HCT116 (cell line): ENCODE measurements at regions not wholly inside any gene's neighbourhood (a gene's known extent, or its start where the extent isn't known, plus 50 kb on each side); places are given as distances from the start of the nearest gene placed in this dataset.

Experiments used
- ATAC-seq: fragments of 200-7000 bp; cut with Tn5 transposase; 2 replicates; pipeline ENCODE4 v1.9.1; 2020; ENCODE audit warnings: mild to moderate bottlenecking, moderate library complexity
- BruUV-seq: library from RNA; stranded (reverse); fragments of 400-500 nt; replicated peaks from 2 replicates; lab custom pipeline; 2021; lab: Mats Ljungman, UMichigan
- CTCF ChIA-PET: fragments of 300-600 bp; sonication (Branson Sonifier 250); formaldehyde crosslinking; loops from one replicate; lab custom pipeline; 2021; ENCODE audit warnings: antibody characterized with exemption; lab: Charles Lee
- POLR2A ChIA-PET: fragments of 300-600, 350-600 bp; sonication (Branson Sonifier 250); formaldehyde crosslinking; loops from one replicate; lab custom pipeline; 2021; ENCODE audit warnings: antibody characterized with exemption; lab: Charles Lee
- RAD21 ChIA-PET, 2 experiments: fragments of 300-600 bp; sonication (Branson Sonifier 250); formaldehyde crosslinking; loops; one replicate each; lab custom pipeline; 2023; ENCODE audit warnings: low total read pairs in 2 of 2; ENCODE audit not compliant: uncharacterized antibody in 2 of 2, unreplicated experiment in 2 of 2, low non-redundant PET in 1 of 2; lab: Charles Lee
- DNase-seq: peaks from one replicate; pipeline ENCODE4 v3.0.0-alpha.2; 2010; ENCODE audit warnings: low read depth, low spot score
- H2AFZ ChIP-seq: fragments of 200-600 bp; shearing (Covaris generic), sonication (generic); 2 replicates; pipeline ENCODE4 v1.6.1; 2017; ENCODE audit warnings: low read depth, mixed run types, mixed read lengths, antibody characterized with exemption, low read length; ENCODE audit not compliant: poor library complexity, severe bottlenecking
- H3K27ac ChIP-seq: 2 replicates; pipeline ENCODE4 v1.5.1; 2012; ENCODE audit warnings: low read depth, low read length
- H3K27me3 ChIP-seq: fragments of 200-600 bp; sonication (generic); 2 replicates; pipeline ENCODE4 v1.6.1; 2016; ENCODE audit warnings: mixed run types, low read length, mixed read lengths; ENCODE audit not compliant: insufficient read depth
- H3K36me3 ChIP-seq, 2 experiments: fragments of 200-500 bp in 1 of 2; fragments of 200-600 bp in 1 of 2; sonication (Bioruptor generic) in 1 of 2; sonication (generic) in 1 of 2; 2 replicates each; pipeline versions ENCODE4 v1.5.1 to v1.6.1; 2014 to 2016; ENCODE audit warnings: low read length in 2 of 2, inconsistent platforms in 1 of 2, mixed read lengths in 1 of 2, mixed run types in 1 of 2; ENCODE audit not compliant: insufficient read depth in 2 of 2, control insufficient read depth in 1 of 2
- H3K4me1 ChIP-seq, 2 experiments: fragments of 200-600 bp in 1 of 2; sonication (generic) in 1 of 2; 2 replicates each; pipeline versions ENCODE4 v1.5.1 to v1.6.1; 2012 to 2017; ENCODE audit warnings: low read length in 2 of 2, inconsistent platforms in 1 of 2, mild to moderate bottlenecking in 1 of 2, mixed read lengths in 1 of 2, mixed run types in 1 of 2, moderate library complexity in 1 of 2; ENCODE audit not compliant: insufficient read depth in 2 of 2, control insufficient read depth in 1 of 2
- H3K4me2 ChIP-seq: fragments of 200-600 bp; sonication (generic); 2 replicates; pipeline ENCODE4 v1.6.1; 2017; ENCODE audit warnings: mixed run types, low read length, mixed read lengths
- H3K4me3 ChIP-seq, 2 experiments: fragments of 200-600 bp in 1 of 2; sonication (generic) in 1 of 2; replicated peaks in 1 of 2; 2 replicates each; pipeline ENCODE4 v1.5.1; 2011 to 2016; ENCODE audit warnings: low read length in 2 of 2, control low read depth in 1 of 2, low read depth in 1 of 2, mild to moderate bottlenecking in 1 of 2, mixed read lengths in 1 of 2, mixed run types in 1 of 2
- H3K79me2 ChIP-seq: fragments of 200-600 bp; sonication (generic); 2 replicates; pipeline ENCODE4 v1.6.1; 2017; ENCODE audit warnings: mild to moderate bottlenecking, mixed run types, low read length, moderate library complexity, mixed read lengths; ENCODE audit not compliant: insufficient read depth
- H3K9ac ChIP-seq: fragments of 200-600 bp; sonication (generic); 2 replicates; pipeline ENCODE4 v1.6.1; 2016; ENCODE audit warnings: low read length, mixed read lengths
- H3K9me2 ChIP-seq: fragments of 200-600 bp; sonication (generic), shearing (Covaris generic); 2 replicates; pipeline ENCODE4 v1.6.1; 2017; ENCODE audit warnings: mixed run types, mild to moderate bottlenecking, moderate library complexity; ENCODE audit not compliant: insufficient read depth
- H3K9me3 ChIP-seq, 2 experiments: fragments of 200-500 bp in 1 of 2; fragments of 200-600 bp in 1 of 2; sonication (Bioruptor generic) in 1 of 2; sonication (generic) in 1 of 2; 2 replicates each; pipeline ENCODE4 v1.6.1; 2014 to 2017; ENCODE audit warnings: low read length in 2 of 2, mixed read lengths in 2 of 2, inconsistent platforms in 1 of 2, low read depth in 1 of 2, mild to moderate bottlenecking in 1 of 2, mixed run types in 1 of 2, moderate library complexity in 1 of 2; ENCODE audit not compliant: control insufficient read depth in 1 of 2, insufficient read depth in 1 of 2
- H4K20me1 ChIP-seq: fragments of 200-600 bp; sonication (generic), shearing (Covaris generic); 2 replicates; pipeline ENCODE4 v1.6.1; 2017; ENCODE audit warnings: mixed run types, mild to moderate bottlenecking, moderate library complexity; ENCODE audit not compliant: insufficient read depth
- ELF1 ChIP-seq: IDR thresholded peaks from 2 replicates; pipeline ENCODE4 v1.6.1; 2012; ENCODE audit warnings: low read depth, borderline replicate concordance
- EZH2phosphoT487 ChIP-seq: fragments of 200-600 bp; IDR thresholded peaks from 2 replicates; pipeline ENCODE4 v1.6.1; 2018; ENCODE audit warnings: antibody characterized with exemption, borderline replicate concordance
- FOSL1 ChIP-seq: IDR thresholded peaks from 2 replicates; pipeline ENCODE4 v1.6.1; 2012; ENCODE audit warnings: low read depth
- JUND ChIP-seq: IDR thresholded peaks from 2 replicates; pipeline ENCODE4 v1.6.1; 2012
- POLR2A ChIP-seq: IDR thresholded peaks from 2 replicates; pipeline ENCODE4 v1.7.0; 2011; ENCODE audit warnings: borderline replicate concordance; ENCODE audit not compliant: insufficient read depth, insufficient read length; ENCODE audit errors: extremely low read depth
- POLR2AphosphoS5 ChIP-seq: IDR thresholded peaks from 2 replicates; pipeline ENCODE4 v1.6.1; 2011; ENCODE audit warnings: mild to moderate bottlenecking, low read depth, low read length, moderate library complexity
- SIN3A ChIP-seq: IDR thresholded peaks from 2 replicates; pipeline ENCODE4 v1.6.1; 2012; ENCODE audit warnings: low read depth
- SRF ChIP-seq: IDR thresholded peaks from 2 replicates; pipeline ENCODE4 v1.6.1; 2012; ENCODE audit warnings: low read depth
- TCF7L2 ChIP-seq: IDR thresholded peaks from 2 replicates; pipeline ENCODE4 v1.7.0; 2011; ENCODE audit warnings: borderline replicate concordance, inconsistent platforms; ENCODE audit not compliant: insufficient read depth, insufficient read length; ENCODE audit errors: extremely low read depth
- ZNF274 ChIP-seq: fragments of 200-500 bp; sonication (Bioruptor generic); IDR thresholded peaks from 2 replicates; pipeline ENCODE4 v1.6.1; 2014; ENCODE audit warnings: mild to moderate bottlenecking, low read depth, low read length, inconsistent platforms
- intact Hi-C: fragments of 100-400 bp; cut with micrococcal nuclease; formaldehyde crosslinking; loops from 2 replicates; pipeline ENCODE4 v1.10.0; 2022
- TF ChIP-seq, protein P1 (sequence below): IDR thresholded peaks from 2 replicates; pipeline ENCODE4 v1.6.1; 2012
- TF ChIP-seq, protein P2 (sequence below): IDR thresholded peaks from 2 replicates; pipeline ENCODE4 v1.6.1; 2012; ENCODE audit warnings: low read depth

DNA sequence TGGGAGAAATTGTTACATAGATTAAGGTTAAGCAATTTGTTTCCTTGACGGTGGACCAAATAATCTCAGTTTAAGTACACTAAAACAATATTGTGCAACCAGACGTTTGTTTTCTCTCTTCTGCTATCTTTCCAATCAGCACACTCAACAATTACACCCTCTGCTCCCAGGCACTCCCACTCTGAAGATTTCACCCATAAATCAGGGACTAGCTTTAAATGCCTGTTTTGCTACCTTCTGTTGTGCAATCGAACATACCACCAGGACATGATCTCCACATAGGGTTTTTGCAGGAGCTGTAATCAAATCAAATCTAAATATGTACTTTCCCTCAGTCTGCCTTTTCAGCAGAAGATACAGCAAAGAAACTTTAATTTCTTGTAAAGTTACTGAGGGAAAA, 405.8 kb upstream of the TLE4 start:
- ChIA-PET POLR2A (no interaction called here), CTCF (no interaction called here), RAD21 (no interaction called here)
- Histone ChIP-seq H3K9ac (no peak overlapping the region), H3K27ac (no peak overlapping the region), H3K4me2 (no peak overlapping the region), H3K36me3 (no peaks in the 10 kb centered on the region), H4K20me1 (no peaks in the 10 kb centered on the region), H3K9me2 (no peaks in the 10 kb centered on the region), H3K27me3 (no peaks in the 10 kb centered on the region), H3K9me3 (no peaks in the 10 kb centered on the region), H2AFZ (no peak overlapping the region), H3K4me3 (no peak overlapping the region), H3K4me1 (no peaks in the 10 kb centered on the region), H3K79me2 (no peaks in the 10 kb centered on the region)
- TF ChIP-seq, protein P1, sequence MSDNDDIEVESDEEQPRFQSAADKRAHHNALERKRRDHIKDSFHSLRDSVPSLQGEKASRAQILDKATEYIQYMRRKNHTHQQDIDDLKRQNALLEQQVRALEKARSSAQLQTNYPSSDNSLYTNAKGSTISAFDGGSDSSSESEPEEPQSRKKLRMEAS = no peak
- TF ChIP-seq SIN3A (no peak), EZH2phosphoT487 (no peak), POLR2AphosphoS5 (no peak), ZNF274 (no peak), ELF1 (no peak), TCF7L2 (no peak), FOSL1 (no peak), POLR2A (no peak), JUND (no peak), SRF (no peak)
- TF ChIP-seq, protein P2, sequence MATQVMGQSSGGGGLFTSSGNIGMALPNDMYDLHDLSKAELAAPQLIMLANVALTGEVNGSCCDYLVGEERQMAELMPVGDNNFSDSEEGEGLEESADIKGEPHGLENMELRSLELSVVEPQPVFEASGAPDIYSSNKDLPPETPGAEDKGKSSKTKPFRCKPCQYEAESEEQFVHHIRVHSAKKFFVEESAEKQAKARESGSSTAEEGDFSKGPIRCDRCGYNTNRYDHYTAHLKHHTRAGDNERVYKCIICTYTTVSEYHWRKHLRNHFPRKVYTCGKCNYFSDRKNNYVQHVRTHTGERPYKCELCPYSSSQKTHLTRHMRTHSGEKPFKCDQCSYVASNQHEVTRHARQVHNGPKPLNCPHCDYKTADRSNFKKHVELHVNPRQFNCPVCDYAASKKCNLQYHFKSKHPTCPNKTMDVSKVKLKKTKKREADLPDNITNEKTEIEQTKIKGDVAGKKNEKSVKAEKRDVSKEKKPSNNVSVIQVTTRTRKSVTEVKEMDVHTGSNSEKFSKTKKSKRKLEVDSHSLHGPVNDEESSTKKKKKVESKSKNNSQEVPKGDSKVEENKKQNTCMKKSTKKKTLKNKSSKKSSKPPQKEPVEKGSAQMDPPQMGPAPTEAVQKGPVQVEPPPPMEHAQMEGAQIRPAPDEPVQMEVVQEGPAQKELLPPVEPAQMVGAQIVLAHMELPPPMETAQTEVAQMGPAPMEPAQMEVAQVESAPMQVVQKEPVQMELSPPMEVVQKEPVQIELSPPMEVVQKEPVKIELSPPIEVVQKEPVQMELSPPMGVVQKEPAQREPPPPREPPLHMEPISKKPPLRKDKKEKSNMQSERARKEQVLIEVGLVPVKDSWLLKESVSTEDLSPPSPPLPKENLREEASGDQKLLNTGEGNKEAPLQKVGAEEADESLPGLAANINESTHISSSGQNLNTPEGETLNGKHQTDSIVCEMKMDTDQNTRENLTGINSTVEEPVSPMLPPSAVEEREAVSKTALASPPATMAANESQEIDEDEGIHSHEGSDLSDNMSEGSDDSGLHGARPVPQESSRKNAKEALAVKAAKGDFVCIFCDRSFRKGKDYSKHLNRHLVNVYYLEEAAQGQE = no peak
- ATAC-seq (no peak), DNase-seq (no peak)
- intact Hi-C loops = no loop called here
- no TSS peak for BruUV-seq
